ENCODE measurements at regions not wholly inside any gene's neighbourhood (a gene's known extent, or its start where the extent isn't known, plus 50 kb on each side); places are given as distances from the start of the nearest gene placed in this dataset.

GRCh38 chr12:33310471-33310870 is 129.1 kb downstream of the SYT10 start:
- no peak overlapping the region for H2AFZ ChIP-seq (ENCODE audit: low read depth, low read length)
- in situ Hi-C loops (cut with MboI) = no loop called here
- no peaks in the 10 kb centered on the region for H3K4me1 ChIP-seq (replicated peaks in 1 of 2; ENCODE audit: control insufficient read depth in 2 of 2, insufficient read depth in 2 of 2, low read length in 2 of 2)
- WGBS (ENCODE audit: insufficient coverage, low coverage, missing lambda C conversion rate) = 14% methylated on average over 4 of the region's 4 CpGs
- H3K9me3 ChIP-seq (replicated peaks; ENCODE audit: control insufficient read depth, insufficient read depth, low read depth, low read length) = no peaks in the 10 kb centered on the region
- no TSS peak for BruUV-seq (replicated peaks)
- POLR2A ChIA-PET = no interaction called here
- no peaks in the 10 kb centered on the region for H3K79me2 ChIP-seq (ENCODE audit: control insufficient read depth, insufficient read depth, low read length)
- DNase-seq (ENCODE audit: extremely low read depth in 1 of 4, low spot score in 3 of 4) (no peak), FAIRE-seq (no peak), ATAC-seq (no peak)
- H3K27me3 ChIP-seq (ENCODE audit: control insufficient read depth in 2 of 2, insufficient read depth in 2 of 2, low read length in 2 of 2) = no peaks in the 10 kb centered on the region
- no peak overlapping the region for H3K4me2 ChIP-seq (ENCODE audit: insufficient read depth, low read length)
- no peak for TF ChIP-seq ZC3H8 (IDR thresholded peaks at IDR 0.05)
- TF ChIP-seq BCOR (IDR thresholded peaks at IDR 0.05) = no peak
- TF ChIP-seq GATAD2B (IDR thresholded peaks at IDR 0.05; ENCODE audit: borderline replicate concordance) = no peak
- no peak for TF ChIP-seq ZNF12 (CRISPR knock-in tag; IDR thresholded peaks at IDR 0.05)
- no peak for TF ChIP-seq PML (IDR thresholded peaks at IDR 0.05; ENCODE audit: low read length)
- TF ChIP-seq CBX1 (IDR thresholded peaks at IDR 0.05; ENCODE audit: low read depth) = no peak
- no peak for TF ChIP-seq RNF2 (IDR thresholded peaks at IDR 0.05)
- TF ChIP-seq NELFE (IDR thresholded peaks at IDR 0.05; ENCODE audit: insufficient read depth, insufficient read length) = no peak
- H3K9ac ChIP-seq (ENCODE audit: insufficient read depth in 1 of 2, low read depth in 2 of 2, low read length in 2 of 2) = no peak overlapping the region
- no peaks in the 10 kb centered on the region for H4K20me1 ChIP-seq (replicated peaks; ENCODE audit: control insufficient read depth, insufficient read depth, low read length)
- intact Hi-C loops (cut with micrococcal nuclease) = no loop called here
- H3K27ac ChIP-seq (ENCODE audit: extremely low read depth, low read depth, low read length) = no peak overlapping the region
- H3K9me1 ChIP-seq (ENCODE audit: control insufficient read depth, insufficient read depth, low read length) = no peaks in the 10 kb centered on the region
- H3K4me3 ChIP-seq = no peak overlapping the region
- no peaks in the 10 kb centered on the region for H3K36me3 ChIP-seq (ENCODE audit: control insufficient read depth, insufficient read depth, low read length)
- CTCF ChIA-PET (ENCODE audit: low intra/inter-chr PET ratio) = no interaction called here

GRCh38 chr12:33304176-33304575 is 135.4 kb downstream of the SYT10 start:
- no peaks in the 10 kb centered on the region for H3K9me1 ChIP-seq (ENCODE audit: control insufficient read depth, insufficient read depth, low read length)
- CTCF ChIA-PET (ENCODE audit: low intra/inter-chr PET ratio) = no interaction called here
- no peaks in the 10 kb centered on the region for H4K20me1 ChIP-seq (replicated peaks; ENCODE audit: control insufficient read depth, insufficient read depth, low read length)
- 10% methylated on average over 2 of the region's 2 CpGs for WGBS (ENCODE audit: insufficient coverage, low coverage, missing lambda C conversion rate)
- H2AFZ ChIP-seq (ENCODE audit: low read depth, low read length) = peak overlapping the region; percentile 32; the same call in 1 of the 2 replicates
- in situ Hi-C loops (cut with MboI) (no loop called here), intact Hi-C loops (cut with micrococcal nuclease) (no loop called here)
- BruUV-seq (replicated peaks) = no TSS peak
- no peak overlapping the region for H3K4me2 ChIP-seq (ENCODE audit: insufficient read depth, low read length)
- DNase-seq (ENCODE audit: extremely low read depth in 1 of 4, low spot score in 3 of 4) = no peak
- H3K27ac ChIP-seq (ENCODE audit: extremely low read depth, low read depth, low read length) = no peak overlapping the region
- POLR2A ChIA-PET = no interaction called here
- H3K79me2 ChIP-seq (ENCODE audit: control insufficient read depth, insufficient read depth, low read length) = no peaks in the 10 kb centered on the region
- H3K36me3 ChIP-seq (ENCODE audit: control insufficient read depth, insufficient read depth, low read length) = no peaks in the 10 kb centered on the region
- no peak for FAIRE-seq
- no peaks in the 10 kb centered on the region; a peak in 1 of 5 replicates for H3K27me3 ChIP-seq (ENCODE audit: control insufficient read depth in 2 of 2, insufficient read depth in 2 of 2, low read length in 2 of 2)
- no peak for ATAC-seq
- no peaks in the 10 kb centered on the region for H3K9me3 ChIP-seq (replicated peaks; ENCODE audit: control insufficient read depth, insufficient read depth, low read depth, low read length)
- H3K4me1 ChIP-seq (replicated peaks in 1 of 2; ENCODE audit: control insufficient read depth in 2 of 2, insufficient read depth in 2 of 2, low read length in 2 of 2) = no peaks in the 10 kb centered on the region; a peak in 1 of 5 replicates
- no peak overlapping the region for H3K4me3 ChIP-seq
- no peak overlapping the region for H3K9ac ChIP-seq (ENCODE audit: insufficient read depth in 1 of 2, low read depth in 2 of 2, low read length in 2 of 2)
- TF ChIP-seq ADNP (tag; IDR thresholded peaks at IDR 0.05) = no peak
- no peak for TF ChIP-seq RBBP5 (IDR thresholded peaks at IDR 0.05; ENCODE audit: borderline replicate concordance, insufficient read depth, low read length, poor library complexity, severe bottlenecking)
- no peak for TF ChIP-seq DPF2 (IDR thresholded peaks at IDR 0.05)
- TF ChIP-seq VEZF1 (CRISPR knock-in tag; IDR thresholded peaks at IDR 0.05) = no peak
- no peak for TF ChIP-seq TCFL5 (CRISPR knock-in tag; conservative IDR thresholded peaks at IDR 0.05)
- TF ChIP-seq NR0B1 (IDR thresholded peaks at IDR 0.05; ENCODE audit: partially characterized antibody) = no peak
- peak; percentile 63; the same call in 1 of the 2 replicates for TF ChIP-seq NFE2L1 (tag; IDR thresholded peaks at IDR 0.05; ENCODE audit: borderline replicate concordance, low read depth)
- peak; percentile 65; the same call in 1 of the 2 replicates for TF ChIP-seq MAFK (IDR thresholded peaks at IDR 0.05; ENCODE audit: low read length)
- TF ChIP-seq CBX3 (IDR thresholded peaks at IDR 0.05; ENCODE audit: borderline replicate concordance in 1 of 2, low read length in 2 of 2) = no peak
- TF ChIP-seq NFE2 (IDR thresholded peaks at IDR 0.05; ENCODE audit: low read depth) = peak; percentile 71

All from K562 (cell line).